Tibial nerve (tissue), 3 donors: ENCODE measurements at regions not wholly inside any gene's neighbourhood (a gene's known extent, or its start where the extent isn't known, plus 50 kb on each side); places are given as distances from the start of the nearest gene placed in this dataset.

ENCODE experiments used
- CTCF ChIP-seq, 5 experiments: fragments of 200-600 bp in 3 of 5; fragments of 450-650 bp in 2 of 5; sonication (generic) in 3 of 5; IDR thresholded peaks; one replicate each; pipeline ENCODE4 v1.5.1; 2016 to 2019; ENCODE audit warnings: antibody characterized with exemption in 5 of 5, mild to moderate bottlenecking in 3 of 5, moderate library complexity in 2 of 5
- POLR2A ChIP-seq, 2 donors: fragments of 450-650 bp; IDR thresholded peaks; one replicate each; pipeline ENCODE4 v1.6.1; 2017; ENCODE audit warnings: antibody characterized with exemption in 2 of 2, mild to moderate bottlenecking in 2 of 2, moderate library complexity in 2 of 2

- TF ChIP-seq POLR2A (IDR thresholded peaks at IDR 0.05) = no peak
- TF ChIP-seq CTCF (IDR thresholded peaks at IDR 0.05) = peak in 4 of 5 experiments; percentile 11 to 45 (median 26)
Measured at GRCh38 chr14:30283822-30284446, 275.0 kb upstream of the G2E3 start.
